ENCODE measurements at regions not wholly inside any gene's neighbourhood (a gene's known extent, or its start where the extent isn't known, plus 50 kb on each side); places are given as distances from the start of the nearest gene placed in this dataset.

GRCh38 chr12:25013061-25013460 is 64.2 kb upstream of the BCAT1 start:
- Mint-ChIP-seq H3K9me3 (no peaks in the 10 kb centered on the region), H3K4me1 (no peaks in the 10 kb centered on the region), H3K27ac (ENCODE audit: unreplicated experiment) (no peak overlapping the region), H3K4me3 (no peak overlapping the region), H3K36me3 (ENCODE audit: low read depth) (no peaks in the 10 kb centered on the region), H3K27me3 (ENCODE audit: low read depth) (no peaks in the 10 kb centered on the region)
- TF ChIP-seq, protein P1, sequence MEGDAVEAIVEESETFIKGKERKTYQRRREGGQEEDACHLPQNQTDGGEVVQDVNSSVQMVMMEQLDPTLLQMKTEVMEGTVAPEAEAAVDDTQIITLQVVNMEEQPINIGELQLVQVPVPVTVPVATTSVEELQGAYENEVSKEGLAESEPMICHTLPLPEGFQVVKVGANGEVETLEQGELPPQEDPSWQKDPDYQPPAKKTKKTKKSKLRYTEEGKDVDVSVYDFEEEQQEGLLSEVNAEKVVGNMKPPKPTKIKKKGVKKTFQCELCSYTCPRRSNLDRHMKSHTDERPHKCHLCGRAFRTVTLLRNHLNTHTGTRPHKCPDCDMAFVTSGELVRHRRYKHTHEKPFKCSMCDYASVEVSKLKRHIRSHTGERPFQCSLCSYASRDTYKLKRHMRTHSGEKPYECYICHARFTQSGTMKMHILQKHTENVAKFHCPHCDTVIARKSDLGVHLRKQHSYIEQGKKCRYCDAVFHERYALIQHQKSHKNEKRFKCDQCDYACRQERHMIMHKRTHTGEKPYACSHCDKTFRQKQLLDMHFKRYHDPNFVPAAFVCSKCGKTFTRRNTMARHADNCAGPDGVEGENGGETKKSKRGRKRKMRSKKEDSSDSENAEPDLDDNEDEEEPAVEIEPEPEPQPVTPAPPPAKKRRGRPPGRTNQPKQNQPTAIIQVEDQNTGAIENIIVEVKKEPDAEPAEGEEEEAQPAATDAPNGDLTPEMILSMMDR (conservative IDR thresholded peaks at IDR 0.05), result no peak
- DNase-seq (ENCODE audit: low read depth, low spot score), result no peak

- no peak overlapping the region for H3K27ac Mint-ChIP-seq (ENCODE audit: unreplicated experiment)
- H3K36me3 Mint-ChIP-seq (ENCODE audit: low read depth), result no peaks in the 10 kb centered on the region
- H3K4me3 Mint-ChIP-seq, result no peak overlapping the region
- TF ChIP-seq, protein P1 (conservative IDR thresholded peaks at IDR 0.05), result no peak
- no peaks in the 10 kb centered on the region for H3K27me3 Mint-ChIP-seq (ENCODE audit: low read depth)
- DNase-seq (ENCODE audit: low read depth, low spot score), result no peak
- H3K4me1 Mint-ChIP-seq, result no peaks in the 10 kb centered on the region
- H3K9me3 Mint-ChIP-seq, result no peaks in the 10 kb centered on the region
Measured at GRCh38 chr12:25009496-25010092, 60.7 kb upstream of the BCAT1 start.

DNA sequence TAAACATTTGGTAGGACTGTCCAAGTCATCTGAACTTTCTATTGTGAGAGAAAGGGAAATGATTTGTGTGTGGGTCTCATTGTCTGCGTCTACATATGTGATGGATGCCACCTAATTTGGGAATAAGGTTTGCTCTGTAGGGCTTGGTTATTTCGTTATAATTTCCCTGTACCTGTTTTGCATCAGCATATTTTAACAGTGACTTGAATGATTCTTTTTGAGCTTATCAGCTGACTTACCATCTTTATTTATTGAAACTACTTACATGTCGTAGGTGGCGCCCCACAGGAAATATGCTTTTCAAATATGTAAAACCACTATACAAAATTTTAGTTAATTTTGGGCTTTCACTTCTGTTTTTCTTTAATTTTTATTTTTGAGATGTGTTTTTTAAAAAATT is 56.5 kb upstream of the BCAT1 start:
- TF ChIP-seq, protein P1 (conservative IDR thresholded peaks at IDR 0.05), result no peak
- Mint-ChIP-seq H3K27me3 (ENCODE audit: low read depth) (peaks cover 2% of the 10 kb centered on the region), H3K27ac (ENCODE audit: unreplicated experiment) (no peak overlapping the region), H3K9me3 (no peaks in the 10 kb centered on the region), H3K4me1 (no peaks in the 10 kb centered on the region), H3K4me3 (no peak overlapping the region), H3K36me3 (ENCODE audit: low read depth) (no peaks in the 10 kb centered on the region)
- DNase-seq (ENCODE audit: low read depth, low spot score), result no peak

- Mint-ChIP-seq H3K27ac (ENCODE audit: unreplicated experiment) (no peak overlapping the region), H3K36me3 (ENCODE audit: low read depth) (no peaks in the 10 kb centered on the region), H3K4me1 (no peaks in the 10 kb centered on the region), H3K4me3 (no peak overlapping the region), H3K27me3 (ENCODE audit: low read depth) (peaks cover 2% of the 10 kb centered on the region), H3K9me3 (no peaks in the 10 kb centered on the region)
- TF ChIP-seq, protein P1 (conservative IDR thresholded peaks at IDR 0.05), result no peak
- no peak for DNase-seq (ENCODE audit: low read depth, low spot score)
Measured at GRCh38 chr12:25004447-25004846, 55.5 kb upstream of the BCAT1 start.

DNA sequence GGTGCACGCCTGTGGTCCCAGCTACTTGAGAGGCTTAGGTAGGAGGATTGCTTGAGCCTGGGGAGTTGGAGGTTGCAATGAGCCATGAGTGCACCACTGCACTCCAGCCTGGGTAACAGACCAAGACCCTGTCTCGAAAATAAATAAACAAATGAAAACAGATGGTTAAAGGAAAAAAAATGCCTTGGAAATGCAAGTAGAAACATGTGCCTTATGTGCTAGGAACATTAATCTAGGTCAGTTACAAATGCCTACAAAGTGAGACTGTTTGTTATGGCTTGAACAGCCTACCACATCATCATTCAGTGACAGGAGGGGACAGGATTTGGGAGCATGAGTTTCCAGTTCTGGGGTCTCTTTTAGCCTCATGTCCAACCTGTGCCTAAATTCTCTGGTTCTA is 52.4 kb upstream of the BCAT1 start:
- Mint-ChIP-seq H3K4me1 (no peaks in the 10 kb centered on the region), H3K27ac (ENCODE audit: unreplicated experiment) (no peak overlapping the region), H3K9me3 (no peaks in the 10 kb centered on the region), H3K36me3 (ENCODE audit: low read depth) (no peaks in the 10 kb centered on the region), H3K27me3 (ENCODE audit: low read depth) (peaks cover 13% of the 10 kb centered on the region), H3K4me3 (no peak overlapping the region)
- TF ChIP-seq, protein P1 (conservative IDR thresholded peaks at IDR 0.05), result no peak
- DNase-seq (ENCODE audit: low read depth, low spot score), result no peak

All from neural crest cell (in vitro differentiated cells).